Activated CD4-positive, alpha-beta T cell treated with anti-CD3 and anti-CD28 coated beads, Interleukin-2, amount 50 U/mL, for 16 hours (primary cell): ENCODE measurements at regions not wholly inside any gene's neighbourhood (a gene's known extent, or its start where the extent isn't known, plus 50 kb on each side); places are given as distances from the start of the nearest gene placed in this dataset.

ENCODE experiments used
- DNase-seq: peaks from one replicate; pipeline ENCODE4 v3.0.0-alpha.2; 2020

- no peak for DNase-seq
Measured at GRCh38 chr3:80564391-80564790, 796.6 kb upstream of the ROBO1 start.

- DNase-seq: no peak
Measured at GRCh38 chr3:80559701-80560100, 791.9 kb upstream of the ROBO1 start.

GRCh38 chr3:80556763-80557162, 789.0 kb upstream of the ROBO1 start:
- DNase-seq: no peak

GRCh38 chr3:80554304-80554703, 786.5 kb upstream of the ROBO1 start:
- DNase-seq: no peak

- DNase-seq: no peak
Measured at GRCh38 chr3:80553211-80553610, 785.4 kb upstream of the ROBO1 start.

- no peak for DNase-seq
Measured at GRCh38 chr3:80550174-80550573, 782.4 kb upstream of the ROBO1 start.

- no peak for DNase-seq
Measured at GRCh38 chr3:80549173-80549572, 781.4 kb upstream of the ROBO1 start.

GRCh38 chr3:80543154-80543553, 775.4 kb upstream of the ROBO1 start:
- no peak for DNase-seq

- no peak for DNase-seq
Measured at GRCh38 chr3:80542456-80542855, 774.7 kb upstream of the ROBO1 start.

- DNase-seq: no peak
Measured at GRCh38 chr3:80537680-80538079, 769.9 kb upstream of the ROBO1 start.

- no peak for DNase-seq
Measured at GRCh38 chr3:80535286-80535685, 767.5 kb upstream of the ROBO1 start.

GRCh38 chr3:80533553-80533952, 765.8 kb upstream of the ROBO1 start:
- DNase-seq: no peak

- no peak for DNase-seq
Measured at GRCh38 chr3:80526153-80526552, 758.4 kb upstream of the ROBO1 start.

- DNase-seq: no peak
Measured at GRCh38 chr3:80521081-80521480, 753.3 kb upstream of the ROBO1 start.

- DNase-seq: no peak
Measured at GRCh38 chr3:80519436-80519835, 751.6 kb upstream of the ROBO1 start.

- no peak for DNase-seq
Measured at GRCh38 chr3:80496452-80496851, 728.7 kb upstream of the ROBO1 start.

- no peak for DNase-seq
Measured at GRCh38 chr3:80492162-80492561, 724.4 kb upstream of the ROBO1 start.

GRCh38 chr3:80472961-80473360, 705.2 kb upstream of the ROBO1 start:
- DNase-seq: no peak

- no peak for DNase-seq
Measured at GRCh38 chr3:80472459-80472858, 704.7 kb upstream of the ROBO1 start.

GRCh38 chr3:80470433-80470832, 702.6 kb upstream of the ROBO1 start:
- no peak for DNase-seq

- DNase-seq: no peak
Measured at GRCh38 chr3:80465746-80466145, 697.9 kb upstream of the ROBO1 start.

GRCh38 chr3:80451393-80451792, 683.6 kb upstream of the ROBO1 start:
- DNase-seq: no peak

GRCh38 chr3:80445641-80446040, 677.8 kb upstream of the ROBO1 start:
- DNase-seq: no peak

GRCh38 chr3:80445053-80445452, 677.3 kb upstream of the ROBO1 start:
- DNase-seq: no peak

GRCh38 chr3:80439490-80439889, 671.7 kb upstream of the ROBO1 start:
- DNase-seq: no peak

- DNase-seq: no peak
Measured at GRCh38 chr3:80434366-80434765, 666.6 kb upstream of the ROBO1 start.
